ENCODE measurements at regions not wholly inside any gene's neighbourhood (a gene's known extent, or its start where the extent isn't known, plus 50 kb on each side); places are given as distances from the start of the nearest gene placed in this dataset.

- Histone ChIP-seq H3K9me3 (peaks cover 0 to 24% (median 10%) of the 10 kb centered on the region in 12 donors), H3K4me3 (no peak overlapping the region)
- intact Hi-C loops (cut with DNase I) = no loop called here
These were observed 117.3 kb upstream of the CDC42EP3 start for GRCh38 chr2:37788602-37789209.

DNA sequence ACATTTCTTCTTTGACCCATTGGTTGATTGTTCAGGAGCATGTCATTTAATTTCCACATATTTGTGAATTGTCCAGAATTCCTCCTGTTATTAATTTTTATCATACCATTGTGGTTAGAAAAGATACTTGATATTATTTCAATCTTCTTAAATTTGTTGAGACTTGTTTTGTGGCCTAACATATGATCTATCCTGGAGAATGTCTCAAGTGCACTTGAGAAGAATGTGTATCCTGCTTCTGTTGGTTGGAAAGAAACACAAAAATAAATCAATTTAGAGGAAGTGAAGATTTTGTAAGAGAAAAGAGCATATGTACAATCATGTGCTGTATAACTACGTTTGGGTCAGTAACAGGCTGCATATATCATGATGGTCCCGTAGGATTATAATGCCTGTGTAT, 118.6 kb upstream of the CDC42EP3 start:
- peaks cover 0 to 15% (median 2%) of the 10 kb centered on the region in 12 donors for H3K4me1 ChIP-seq
- ATAC-seq (no peak), DNase-seq (no peak)
- TF ChIP-seq POLR2A (IDR thresholded peaks at IDR 0.05) = no peak
- 84 to 86% (median 86%) methylated on average over 2 of the region's 2 CpGs for WGBS, 4 donors
- intact Hi-C loops (cut with DNase I) = loop anchor here in 1 of 10 donors (10.0 kb wide), 1 partner anchor 115 kb away; the partner anchor contains the start of gene CDC42EP3
- H3K4me3 ChIP-seq = no peak overlapping the region
- H3K27me3 ChIP-seq = no peaks in the 10 kb centered on the region
- H3K27ac ChIP-seq = no peak overlapping the region
- H3K36me3 ChIP-seq = no peaks in the 10 kb centered on the region
- H3K9me3 ChIP-seq = peaks cover 0 to 24% (median 10%) of the 10 kb centered on the region in 12 donors

More at GRCh38 chr2:37788602-37789209, 117.3 kb upstream of the CDC42EP3 start:
- Histone ChIP-seq H3K27me3 (no peaks in the 10 kb centered on the region), H3K4me1 (peaks cover 0 to 6% (median 0%) of the 10 kb centered on the region in 12 donors), H3K36me3 (no peaks in the 10 kb centered on the region), H3K27ac (no peak overlapping the region)
- DNase-seq (no peak), ATAC-seq (no peak)
- no peak for TF ChIP-seq CTCF (IDR thresholded peaks at IDR 0.05)
- no peak for TF ChIP-seq POLR2A (IDR thresholded peaks at IDR 0.05)

DNA sequence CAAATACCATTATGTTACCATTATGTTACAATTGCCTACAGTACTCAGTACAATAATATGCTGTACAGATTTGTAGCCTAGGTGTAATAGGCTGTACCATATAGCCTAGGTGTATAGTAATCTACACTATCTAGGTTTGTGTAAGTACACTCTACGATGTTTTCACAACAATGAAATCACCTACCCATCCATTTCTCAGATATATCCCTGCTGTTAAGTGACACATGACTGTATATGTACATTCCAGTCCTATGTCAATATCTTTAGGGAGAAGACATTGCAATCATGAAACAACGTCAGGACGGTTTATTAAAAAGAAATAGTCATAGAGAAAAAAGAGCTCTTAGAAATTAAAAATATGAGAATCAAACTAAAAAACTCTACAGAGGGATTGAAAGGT, 119.0 kb upstream of the CDC42EP3 start:
- no peak for ATAC-seq
- DNase-seq = no peak
- Histone ChIP-seq H3K9me3 (peaks cover 0 to 24% (median 10%) of the 10 kb centered on the region in 12 donors), H3K4me1 (peaks cover 0 to 20% (median 2%) of the 10 kb centered on the region in 12 donors), H3K27ac (no peak overlapping the region), H3K4me3 (no peak overlapping the region), H3K36me3 (no peaks in the 10 kb centered on the region), H3K27me3 (no peaks in the 10 kb centered on the region)
- whole genome bisulfite sequencing, 4 donors = 74 to 95% (median 93%) methylated on average over 3 of the region's 3 CpGs
- TF ChIP-seq POLR2A (IDR thresholded peaks at IDR 0.05) (no peak), CTCF (IDR thresholded peaks at IDR 0.05) (no peak)
- intact Hi-C loops (cut with DNase I) = loop anchor here in 1 of 10 donors (10.0 kb wide), 1 partner anchor 116 kb away; the partner anchor contains the start of gene CDC42EP3

GRCh38 chr2:37792366-37792765, 120.9 kb upstream of the CDC42EP3 start:
- 81 to 88% (median 84%) methylated on average over 1 of the region's 1 CpG for WGBS, 4 donors
- Histone ChIP-seq H3K4me1 (peaks cover 0 to 24% (median 2%) of the 10 kb centered on the region in 12 donors), H3K27me3 (no peaks in the 10 kb centered on the region)

More at GRCh38 chr2:37792366-37792765, 120.9 kb upstream of the CDC42EP3 start:
- no peak overlapping the region for H3K4me3 ChIP-seq
- H3K9me3 ChIP-seq = peaks cover 0 to 24% (median 10%) of the 10 kb centered on the region in 12 donors
- H3K27ac ChIP-seq = no peak overlapping the region
- no peaks in the 10 kb centered on the region for H3K36me3 ChIP-seq
- TF ChIP-seq CTCF (IDR thresholded peaks at IDR 0.05) (no peak), POLR2A (IDR thresholded peaks at IDR 0.05) (no peak)
- ATAC-seq = no peak
- intact Hi-C loops (cut with DNase I) = loop anchor here in 1 of 10 donors (10.0 kb wide), 1 partner anchor 118 kb away; the partner anchor contains the start of gene CDC42EP3
- no peak for DNase-seq
